Adipocyte (in vitro differentiated cells): ENCODE measurements at regions not wholly inside any gene's neighbourhood (a gene's known extent, or its start where the extent isn't known, plus 50 kb on each side); places are given as distances from the start of the nearest gene placed in this dataset.

Source experiments
- DNase-seq: peaks from one replicate; pipeline ENCODE4 v3.0.0-alpha.2; 2015; ENCODE audit warnings: low read depth
- H3K27me3 ChIP-seq: replicated peaks from 2 replicates; pipeline ENCODE4 v1.7.0; 2013; ENCODE audit warnings: mild to moderate bottlenecking, low read length, moderate library complexity; ENCODE audit not compliant: control insufficient read depth, insufficient read depth
- H3K36me3 ChIP-seq: 2 replicates; pipeline ENCODE4 v1.7.0; 2013; ENCODE audit warnings: low read length, mild to moderate bottlenecking, moderate library complexity; ENCODE audit not compliant: control insufficient read depth, insufficient read depth, severe bottlenecking
- H3K4me1 ChIP-seq: 2 replicates; pipeline ENCODE4 v1.7.0; 2013; ENCODE audit warnings: mild to moderate bottlenecking, low read length, moderate library complexity; ENCODE audit not compliant: control insufficient read depth, insufficient read depth
- H3K4me3 ChIP-seq: 2 replicates; pipeline ENCODE4 v1.7.0; 2013; ENCODE audit warnings: mild to moderate bottlenecking, low read length, moderate library complexity
- H3K9ac ChIP-seq: 2 replicates; pipeline ENCODE4 v1.7.0; 2013; ENCODE audit warnings: mild to moderate bottlenecking, low read length, moderate library complexity
- H3K9me3 ChIP-seq: 2 replicates; pipeline ENCODE4 v1.7.0; 2013; ENCODE audit warnings: mild to moderate bottlenecking, low read length, moderate library complexity; ENCODE audit not compliant: control insufficient read depth

- no peak for DNase-seq
- H3K36me3 ChIP-seq: no peaks in the 10 kb centered on the region
- no peak overlapping the region for H3K4me3 ChIP-seq
- no peaks in the 10 kb centered on the region for H3K9me3 ChIP-seq
- no peak overlapping the region for H3K9ac ChIP-seq
- H3K4me1 ChIP-seq: no peaks in the 10 kb centered on the region
- no peaks in the 10 kb centered on the region for H3K27me3 ChIP-seq
Observed at GRCh38 chr4:181438641-181439040, 804.6 kb upstream of the TENM3 start.

- Histone ChIP-seq H3K27me3 (no peaks in the 10 kb centered on the region), H3K4me1 (no peaks in the 10 kb centered on the region), H3K36me3 (no peaks in the 10 kb centered on the region), H3K4me3 (no peak overlapping the region), H3K9me3 (no peaks in the 10 kb centered on the region), H3K9ac (no peak overlapping the region)
- DNase-seq: no peak
Observed at GRCh38 chr4:181443021-181443420, 800.2 kb upstream of the TENM3 start.

- Histone ChIP-seq H3K9me3 (no peaks in the 10 kb centered on the region), H3K4me3 (no peak overlapping the region), H3K4me1 (peaks cover 21% of the 10 kb centered on the region), H3K36me3 (no peaks in the 10 kb centered on the region), H3K9ac (no peak overlapping the region), H3K27me3 (no peaks in the 10 kb centered on the region)
- no peak for DNase-seq
Observed at GRCh38 chr4:181465826-181466225, 777.4 kb upstream of the TENM3 start.

- Histone ChIP-seq H3K9me3 (peaks cover 6% of the 10 kb centered on the region), H3K36me3 (no peaks in the 10 kb centered on the region), H3K4me3 (no peak overlapping the region), H3K4me1 (peaks cover 21% of the 10 kb centered on the region), H3K27me3 (no peaks in the 10 kb centered on the region), H3K9ac (peak overlapping the region; percentile 75)
- DNase-seq: no peak
Observed at GRCh38 chr4:181468451-181468850, 774.8 kb upstream of the TENM3 start.

- H3K27me3 ChIP-seq: no peaks in the 10 kb centered on the region
- peak overlapping the region; percentile 56 for H3K9ac ChIP-seq
- H3K36me3 ChIP-seq: no peaks in the 10 kb centered on the region
- H3K9me3 ChIP-seq: peaks cover 6% of the 10 kb centered on the region
- no peak for DNase-seq
- H3K4me1 ChIP-seq: peaks cover 26% of the 10 kb centered on the region
- H3K4me3 ChIP-seq: no peak overlapping the region
Observed at GRCh38 chr4:181470306-181470705, 772.9 kb upstream of the TENM3 start.

GRCh38 chr4:181475359-181475758 lies 767.8 kb upstream of the TENM3 start:
- H3K4me1 ChIP-seq: peaks cover 9% of the 10 kb centered on the region
- DNase-seq: no peak
- H3K4me3 ChIP-seq: peak overlapping the region; percentile 54
- H3K36me3 ChIP-seq: no peaks in the 10 kb centered on the region
- no peak overlapping the region for H3K9ac ChIP-seq
- peaks cover 6% of the 10 kb centered on the region for H3K9me3 ChIP-seq
- no peaks in the 10 kb centered on the region for H3K27me3 ChIP-seq

- H3K9me3 ChIP-seq: peaks cover 6% of the 10 kb centered on the region
- H3K27me3 ChIP-seq: no peaks in the 10 kb centered on the region
- no peak overlapping the region for H3K9ac ChIP-seq
- peaks cover 4% of the 10 kb centered on the region for H3K4me1 ChIP-seq
- DNase-seq: no peak
- H3K36me3 ChIP-seq: no peaks in the 10 kb centered on the region
- H3K4me3 ChIP-seq: peak overlapping the region; percentile 54
Observed at GRCh38 chr4:181475781-181476507, 767.3 kb upstream of the TENM3 start.

- Histone ChIP-seq H3K9ac (no peak overlapping the region), H3K9me3 (peaks cover 5% of the 10 kb centered on the region), H3K36me3 (no peaks in the 10 kb centered on the region), H3K4me1 (peaks cover 4% of the 10 kb centered on the region), H3K4me3 (no peak overlapping the region), H3K27me3 (no peaks in the 10 kb centered on the region)
- no peak for DNase-seq
Observed at GRCh38 chr4:181476508-181476890, 766.7 kb upstream of the TENM3 start.

GRCh38 chr4:181477591-181477990 lies 765.6 kb upstream of the TENM3 start:
- H3K4me1 ChIP-seq: peaks cover 4% of the 10 kb centered on the region
- no peak overlapping the region for H3K4me3 ChIP-seq
- no peak for DNase-seq
- H3K27me3 ChIP-seq: no peaks in the 10 kb centered on the region
- H3K9ac ChIP-seq: no peak overlapping the region
- no peaks in the 10 kb centered on the region for H3K36me3 ChIP-seq
- no peaks in the 10 kb centered on the region for H3K9me3 ChIP-seq

GRCh38 chr4:181478656-181479055 lies 764.5 kb upstream of the TENM3 start:
- Histone ChIP-seq H3K9me3 (no peaks in the 10 kb centered on the region), H3K4me3 (no peak overlapping the region), H3K9ac (no peak overlapping the region), H3K27me3 (no peaks in the 10 kb centered on the region), H3K36me3 (no peaks in the 10 kb centered on the region), H3K4me1 (peaks cover 4% of the 10 kb centered on the region)
- no peak for DNase-seq

GRCh38 chr4:181479141-181479540 lies 764.1 kb upstream of the TENM3 start:
- Histone ChIP-seq H3K4me3 (no peak overlapping the region), H3K36me3 (no peaks in the 10 kb centered on the region), H3K4me1 (peaks cover 4% of the 10 kb centered on the region), H3K9ac (no peak overlapping the region), H3K9me3 (no peaks in the 10 kb centered on the region), H3K27me3 (no peaks in the 10 kb centered on the region)
- DNase-seq: no peak

- no peaks in the 10 kb centered on the region for H3K36me3 ChIP-seq
- H3K4me1 ChIP-seq: no peaks in the 10 kb centered on the region
- no peaks in the 10 kb centered on the region for H3K9me3 ChIP-seq
- H3K4me3 ChIP-seq: no peak overlapping the region
- no peak for DNase-seq
- H3K9ac ChIP-seq: no peak overlapping the region
- H3K27me3 ChIP-seq: no peaks in the 10 kb centered on the region
Observed at GRCh38 chr4:181484396-181484795, 758.8 kb upstream of the TENM3 start.
